Mesodermal cell (in vitro differentiated cells): ENCODE measurements at regions not wholly inside any gene's neighbourhood (a gene's known extent, or its start where the extent isn't known, plus 50 kb on each side); places are given as distances from the start of the nearest gene placed in this dataset.
"Not testable (repeated sequence)": the region's sequence is repeated elsewhere in the genome, so short reads cannot be mapped to it uniquely, and the experiment has no call there.

ENCODE experiments used
- H3K27ac ChIP-seq: 2 replicates; pipeline ENCODE4 v1.7.0; 2013; ENCODE audit warnings: mild to moderate bottlenecking, low read depth, low read length, moderate library complexity; ENCODE audit not compliant: severe bottlenecking
- H3K36me3 ChIP-seq: 2 replicates; pipeline ENCODE4 v1.7.1; 2013; ENCODE audit warnings: mild to moderate bottlenecking, low read length, moderate library complexity; ENCODE audit not compliant: control insufficient read depth, insufficient read depth
- H3K4me1 ChIP-seq: one replicate; pipeline ENCODE4 v1.7.1; 2013; ENCODE audit warnings: mild to moderate bottlenecking, low read length; ENCODE audit not compliant: insufficient read depth, control insufficient read depth, poor library complexity, severe bottlenecking
- H3K4me3 ChIP-seq: 2 replicates; pipeline ENCODE4 v1.7.0; 2013; ENCODE audit warnings: low read length, control low read depth, mild to moderate bottlenecking; ENCODE audit not compliant: insufficient read depth, poor library complexity, severe bottlenecking; ENCODE audit errors: extremely low read depth
- H3K9me3 ChIP-seq: 2 replicates; pipeline ENCODE4 v1.7.1; 2013; ENCODE audit warnings: mild to moderate bottlenecking, low read length, moderate library complexity; ENCODE audit not compliant: control insufficient read depth
- WGBS, 2 experiments: methylation state at CpG; one replicate each; pipeline ENCODE4 v1.1.5; 2013; ENCODE audit warnings: missing lambda C conversion rate in 2 of 2; ENCODE audit not compliant: insufficient coverage in 2 of 2; 5-methylcytosine and 5-hydroxymethylcytosine counted together

GRCh38 chr2:12478151-12479064, 238.3 kb upstream of the TRIB2 start:
- no peaks in the 10 kb centered on the region for H3K9me3 ChIP-seq
- H3K4me1 ChIP-seq = no peaks in the 10 kb centered on the region
- WGBS, 2 experiments = 93 to 94% methylated on average over 5 of the region's 9 CpGs
- H3K27ac ChIP-seq = no peak overlapping the region
- H3K36me3 ChIP-seq = no peaks in the 10 kb centered on the region
- H3K4me3 ChIP-seq = no peak overlapping the region

DNA sequence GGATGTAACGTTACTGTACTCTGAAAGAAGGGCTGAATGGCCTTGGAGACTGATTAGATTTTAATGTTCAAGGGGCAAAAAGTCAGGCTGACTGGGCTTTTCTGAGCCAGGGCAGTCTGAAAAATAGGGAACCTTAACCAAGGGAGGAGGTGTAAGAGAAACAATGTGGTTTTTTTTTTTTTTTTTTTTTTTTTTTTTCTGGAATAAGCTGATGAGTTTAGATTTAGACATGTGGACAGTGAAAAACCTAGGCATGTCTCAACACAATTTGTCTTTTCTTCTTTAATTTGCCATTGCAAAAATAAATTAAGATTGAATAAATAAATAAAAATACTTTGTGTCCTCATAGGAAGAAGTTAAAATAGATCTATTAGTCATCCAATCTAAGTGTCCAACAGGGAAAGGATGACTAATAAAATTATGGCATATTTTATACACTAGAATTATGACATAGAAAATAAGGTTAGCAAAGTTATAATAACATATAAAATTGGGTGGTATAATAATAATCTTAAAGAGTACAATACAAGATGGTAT, 237.6 kb upstream of the TRIB2 start:
- 73 to 100% methylated on average over 1 of the region's 1 CpG for WGBS, 2 experiments

DNA sequence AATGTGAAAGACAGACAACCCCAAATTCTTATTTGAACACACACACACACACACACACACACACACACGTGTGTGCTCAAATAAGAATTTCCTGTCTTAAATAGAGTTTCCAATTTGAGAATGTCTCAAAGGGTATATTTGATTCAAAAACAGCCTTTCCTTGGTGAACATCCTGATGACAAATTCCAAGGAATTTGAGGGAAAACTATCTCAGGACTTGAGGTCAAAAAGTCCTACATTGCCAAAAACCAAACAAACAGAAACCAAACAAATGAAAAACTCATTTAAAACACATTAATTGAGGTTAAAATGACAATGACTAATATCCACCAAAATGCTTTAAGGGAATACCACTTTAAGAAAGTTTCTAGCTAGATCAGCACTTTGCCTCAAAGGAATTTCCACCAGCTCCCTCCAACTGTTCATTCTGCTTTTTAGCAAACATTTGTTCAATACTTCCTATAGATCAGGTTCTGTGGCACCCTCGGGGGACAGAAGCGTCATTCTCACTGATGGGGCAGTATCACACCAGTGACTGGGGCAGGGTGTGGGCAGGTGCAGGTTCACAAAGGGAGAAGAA, 232.1 kb upstream of the TRIB2 start:
- Histone ChIP-seq H3K4me1 (no peaks in the 10 kb centered on the region), H3K9me3 (no peaks in the 10 kb centered on the region), H3K4me3 (no peak overlapping the region), H3K27ac (no peak overlapping the region), H3K36me3 (no peaks in the 10 kb centered on the region)
- 88% methylated on average over 2 of the region's 3 CpGs; no CpG with 5 or more reads in 1 of the 2 experiments for WGBS, 2 experiments

More for the DNA sequence above, 237.6 kb upstream of the TRIB2 start:
- no peaks in the 10 kb centered on the region for H3K9me3 ChIP-seq
- H3K36me3 ChIP-seq = no peaks in the 10 kb centered on the region
- no peaks in the 10 kb centered on the region for H3K4me1 ChIP-seq
- no peak overlapping the region for H3K27ac ChIP-seq
- no peak overlapping the region for H3K4me3 ChIP-seq

DNA sequence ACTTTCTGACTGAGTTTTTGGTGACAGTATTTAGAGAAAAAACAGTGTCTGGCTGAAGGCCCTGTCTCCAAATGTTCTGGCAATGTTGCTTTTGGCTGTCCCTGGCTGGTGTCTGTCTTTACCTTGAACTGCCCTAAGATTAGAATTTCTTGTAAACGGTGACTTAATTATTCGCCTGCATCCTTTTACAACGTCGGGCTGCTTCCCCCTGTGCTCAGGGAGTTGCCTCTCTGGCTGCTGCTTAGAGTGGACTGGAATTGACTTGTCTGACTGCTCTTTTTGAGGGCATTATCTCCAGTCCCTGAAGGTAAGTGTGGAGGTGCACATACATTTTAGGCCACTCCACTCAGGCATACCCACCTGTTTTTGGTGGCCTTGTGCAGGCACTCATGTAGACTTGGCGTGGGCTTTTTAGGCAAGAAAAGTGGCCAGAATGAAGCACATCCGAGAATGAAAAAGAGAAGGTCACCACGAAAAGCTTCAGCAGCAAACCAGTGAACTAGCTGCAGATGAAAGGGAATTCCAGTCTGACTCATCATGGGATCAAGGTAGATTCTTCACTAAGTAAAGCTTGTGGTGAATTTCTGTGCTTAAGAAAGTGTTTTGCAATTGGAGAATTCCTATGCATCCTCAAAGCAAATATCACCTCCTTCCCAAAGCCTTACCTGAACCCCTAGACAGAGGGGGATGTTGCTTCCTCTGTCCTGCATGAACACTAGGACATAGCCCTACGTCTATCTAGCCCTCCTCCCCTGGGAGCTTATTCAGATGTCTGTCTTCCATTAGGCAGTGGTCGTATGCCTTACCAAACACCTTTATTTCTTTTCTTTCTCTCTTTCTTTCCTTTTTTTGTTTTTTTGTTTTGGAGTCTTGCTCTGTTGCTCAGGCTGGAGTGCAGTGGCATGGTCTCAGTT, 230.3 kb upstream of the TRIB2 start:
- WGBS, 2 experiments = 72 to 74% methylated on average over 7 of the region's 9 CpGs
- Histone ChIP-seq H3K27ac (no peak overlapping the region), H3K9me3 (no peaks in the 10 kb centered on the region), H3K4me1 (no peaks in the 10 kb centered on the region), H3K4me3 (no peak overlapping the region), H3K36me3 (no peaks in the 10 kb centered on the region)

DNA sequence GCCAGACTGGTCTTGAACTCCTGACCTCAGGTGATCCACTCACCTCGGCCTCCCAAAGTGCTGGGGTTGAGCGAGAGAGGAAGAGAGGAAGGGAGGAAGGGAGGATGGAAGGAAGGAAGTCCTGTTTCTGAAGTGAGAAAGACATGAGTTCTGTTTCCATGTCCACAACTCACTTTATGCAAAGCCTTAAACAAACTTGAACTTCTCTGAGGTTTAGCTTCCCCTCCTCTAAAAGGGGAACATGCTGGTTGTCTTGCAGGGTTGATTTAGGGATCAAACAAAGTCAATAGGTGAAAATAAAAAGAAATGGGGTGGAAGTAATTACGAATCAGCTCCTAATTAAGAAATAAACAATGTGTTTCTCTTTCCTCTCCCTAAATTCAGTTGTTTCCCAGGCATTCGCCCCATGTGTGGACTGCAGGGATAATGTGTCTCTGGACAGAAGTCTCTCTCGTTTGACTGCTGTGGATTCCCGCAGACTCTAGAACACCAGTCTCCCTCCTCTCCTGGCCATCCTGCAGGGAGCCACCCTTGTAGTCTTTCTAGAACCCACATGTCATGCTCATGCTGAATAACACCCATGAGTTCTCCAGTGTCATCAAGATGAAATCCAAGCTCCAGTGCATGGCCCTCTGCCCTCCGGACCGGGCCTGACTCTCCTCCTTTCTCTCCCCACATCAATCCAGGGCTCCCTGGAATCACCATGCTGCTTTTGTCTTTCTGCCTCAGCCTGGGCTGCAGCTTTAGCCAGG, 229.3 kb upstream of the TRIB2 start:
- no peak overlapping the region for H3K27ac ChIP-seq

GRCh38 chr2:12488352-12489318, 228.1 kb upstream of the TRIB2 start:
- Histone ChIP-seq H3K9me3 (no peaks in the 10 kb centered on the region), H3K4me1 (peaks cover 3% of the 10 kb centered on the region), H3K27ac (no peak overlapping the region), H3K4me3 (no peak overlapping the region), H3K36me3 (no peaks in the 10 kb centered on the region)
- 82 to 88% methylated on average over 10 of the region's 12 CpGs for WGBS, 2 experiments

More for the DNA sequence above, 229.3 kb upstream of the TRIB2 start:
- Histone ChIP-seq H3K36me3 (no peaks in the 10 kb centered on the region), H3K9me3 (no peaks in the 10 kb centered on the region), H3K4me1 (no peaks in the 10 kb centered on the region), H3K4me3 (no peak overlapping the region)
- 95 to 100% methylated on average over 4 to 5 of the region's 8 CpGs for WGBS, 2 experiments

DNA sequence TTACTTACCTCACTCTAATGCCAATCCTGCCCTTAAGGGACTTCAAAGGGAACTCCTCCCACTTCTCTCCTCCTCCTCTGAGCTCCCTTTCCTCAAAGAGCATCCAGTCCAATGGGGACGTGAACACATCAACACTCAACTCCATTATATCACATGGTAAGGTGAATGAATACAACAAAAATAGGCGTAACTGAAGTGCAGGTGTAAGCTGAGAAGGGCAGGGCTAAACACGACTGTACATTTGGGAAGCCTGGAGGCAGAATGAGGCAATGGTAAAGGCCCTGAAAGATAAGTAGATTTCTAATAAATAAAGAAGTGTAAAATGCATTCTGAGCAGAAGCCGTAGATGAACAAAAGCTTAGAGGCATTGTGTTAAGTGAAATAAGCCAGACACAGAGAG, 226.1 kb upstream of the TRIB2 start:
- Histone ChIP-seq H3K4me1 (peaks cover 7% of the 10 kb centered on the region), H3K36me3 (no peaks in the 10 kb centered on the region), H3K4me3 (no peak overlapping the region), H3K27ac (no peak overlapping the region), H3K9me3 (no peaks in the 10 kb centered on the region)
- 82 to 95% methylated on average over 2 to 3 of the region's 4 CpGs for WGBS, 2 experiments

DNA sequence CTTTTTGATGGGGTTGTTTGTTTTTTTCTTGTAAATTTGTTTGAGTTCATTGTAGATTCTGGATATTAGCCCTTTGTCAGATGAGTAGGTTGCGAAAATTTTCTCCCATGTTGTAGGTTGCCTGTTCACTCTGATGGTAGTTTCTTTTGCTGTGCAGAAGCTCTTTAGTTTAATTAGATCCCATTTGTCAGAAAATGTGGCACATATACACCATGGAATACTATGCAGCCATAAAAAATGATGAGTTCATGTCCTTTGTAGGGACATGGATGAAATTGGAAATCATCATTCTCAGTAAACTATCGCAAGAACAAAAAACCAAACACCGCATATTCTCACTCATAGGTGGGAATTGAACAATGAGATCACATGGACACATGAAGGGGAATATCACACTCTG, 224.4 kb upstream of the TRIB2 start:
- not testable (repeated sequence) for H3K36me3 ChIP-seq, H3K9me3 ChIP-seq, H3K27ac ChIP-seq, H3K4me1 ChIP-seq, H3K4me3 ChIP-seq
- WGBS, 2 experiments = no CpG with 5 or more reads among the region's 3 CpGs

DNA sequence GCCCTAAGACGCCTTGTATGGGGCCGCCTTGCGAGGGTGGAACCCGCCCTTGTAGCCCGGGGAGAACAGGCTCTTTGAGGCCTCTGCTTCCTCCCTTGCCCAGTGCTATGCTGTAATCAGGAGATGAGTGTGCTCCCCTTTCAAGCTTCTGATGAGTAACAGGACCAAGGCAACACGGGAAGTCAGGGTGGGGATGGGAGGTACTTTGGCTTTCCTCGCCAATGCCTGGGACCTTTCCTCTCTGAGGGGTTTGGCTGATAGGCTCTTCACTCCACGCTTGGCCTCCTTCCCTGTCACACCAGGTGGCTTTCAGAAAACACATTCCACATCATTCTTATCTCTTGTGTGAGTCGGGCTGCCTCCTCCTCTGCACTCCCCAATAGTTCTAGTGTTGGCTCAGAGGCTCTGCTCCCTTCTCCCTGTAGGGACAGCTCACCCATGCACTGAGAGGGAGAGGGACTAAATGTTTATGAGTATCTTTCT, 223.7 kb upstream of the TRIB2 start:
- H3K36me3 ChIP-seq = no peaks in the 10 kb centered on the region
- H3K9me3 ChIP-seq = no peaks in the 10 kb centered on the region
- peaks cover 7% of the 10 kb centered on the region for H3K4me1 ChIP-seq
- 67 to 73% methylated on average over 5 to 8 of the region's 9 CpGs for WGBS, 2 experiments
- H3K4me3 ChIP-seq = no peak overlapping the region
- no peak overlapping the region for H3K27ac ChIP-seq
